Colonic mucosa (tissue), 4 donors: ENCODE measurements at regions not wholly inside any gene's neighbourhood (a gene's known extent, or its start where the extent isn't known, plus 50 kb on each side); places are given as distances from the start of the nearest gene placed in this dataset.

Source experiments
- DNase-seq: peaks from one replicate; pipeline ENCODE4 v3.0.0-alpha.2; 2020
- H3K27ac ChIP-seq: fragments of 200-600 bp; one replicate; pipeline ENCODE4 v1.8.0; 2021
- H3K27me3 ChIP-seq: fragments of 200-600 bp; one replicate; pipeline ENCODE4 v1.8.0; 2021
- H3K36me3 ChIP-seq: fragments of 200-600 bp; one replicate; pipeline ENCODE4 v1.8.0; 2021
- H3K4me1 ChIP-seq: fragments of 200-600 bp; one replicate; pipeline ENCODE4 v1.8.0; 2021; ENCODE audit warnings: mild to moderate bottlenecking
- H3K4me3 ChIP-seq: fragments of 200-600 bp; one replicate; pipeline ENCODE4 v1.8.0; 2021
- H3K9ac ChIP-seq, 2 donors: one replicate each; pipeline ENCODE4 v1.7.0; 2013; ENCODE audit warnings: control low read depth in 2 of 2, low read depth in 2 of 2, low read length in 2 of 2
- H3K9me3 ChIP-seq: fragments of 200-600 bp; one replicate; pipeline ENCODE4 v1.8.0; 2021
- intact Hi-C: fragments of 100-400 bp; cut with DNase I; formaldehyde crosslinking; loops from one replicate; pipeline ENCODE4 v1.14.1; 2022
- TF ChIP-seq, protein P1 (sequence below): fragments of 200-600 bp; IDR thresholded peaks from one replicate; pipeline ENCODE4 v1.8.0; 2022; ENCODE audit warnings: antibody characterized with exemption, mild to moderate bottlenecking
- donor health status: healthy.
- donor health status: DM: no; HTN: no; CAD: no.
- donor health status: DM: no; HTN: no; CAD: no.

DNA sequence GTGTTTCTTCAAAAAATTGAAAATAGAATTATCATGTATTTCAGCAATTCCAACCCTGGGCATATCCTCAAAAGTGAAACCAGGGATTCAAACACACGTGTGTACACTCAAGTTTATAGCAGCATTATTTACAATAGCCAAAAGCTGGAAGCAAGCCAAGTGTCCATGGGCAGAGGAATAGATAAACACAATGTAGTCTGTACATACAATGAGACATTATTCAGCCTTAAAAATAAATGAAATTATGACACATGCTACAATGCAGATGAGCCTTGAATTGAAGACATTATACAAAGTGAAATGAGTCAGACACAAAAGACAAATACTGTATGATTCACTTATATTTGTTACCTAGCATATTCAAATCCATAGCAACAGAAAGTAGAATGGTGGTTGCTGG lies 853.4 kb downstream of the STIM2 start:
- intact Hi-C loops = no loop called here
- Histone ChIP-seq H3K4me1 (no peaks in the 10 kb centered on the region), H3K36me3 (no peaks in the 10 kb centered on the region), H3K27me3 (no peaks in the 10 kb centered on the region), H3K9me3 (no peaks in the 10 kb centered on the region), H3K9ac (no peak overlapping the region), H3K4me3 (no peak overlapping the region), H3K27ac (no peak overlapping the region)
- no peak for DNase-seq
- TF ChIP-seq, protein P1, sequence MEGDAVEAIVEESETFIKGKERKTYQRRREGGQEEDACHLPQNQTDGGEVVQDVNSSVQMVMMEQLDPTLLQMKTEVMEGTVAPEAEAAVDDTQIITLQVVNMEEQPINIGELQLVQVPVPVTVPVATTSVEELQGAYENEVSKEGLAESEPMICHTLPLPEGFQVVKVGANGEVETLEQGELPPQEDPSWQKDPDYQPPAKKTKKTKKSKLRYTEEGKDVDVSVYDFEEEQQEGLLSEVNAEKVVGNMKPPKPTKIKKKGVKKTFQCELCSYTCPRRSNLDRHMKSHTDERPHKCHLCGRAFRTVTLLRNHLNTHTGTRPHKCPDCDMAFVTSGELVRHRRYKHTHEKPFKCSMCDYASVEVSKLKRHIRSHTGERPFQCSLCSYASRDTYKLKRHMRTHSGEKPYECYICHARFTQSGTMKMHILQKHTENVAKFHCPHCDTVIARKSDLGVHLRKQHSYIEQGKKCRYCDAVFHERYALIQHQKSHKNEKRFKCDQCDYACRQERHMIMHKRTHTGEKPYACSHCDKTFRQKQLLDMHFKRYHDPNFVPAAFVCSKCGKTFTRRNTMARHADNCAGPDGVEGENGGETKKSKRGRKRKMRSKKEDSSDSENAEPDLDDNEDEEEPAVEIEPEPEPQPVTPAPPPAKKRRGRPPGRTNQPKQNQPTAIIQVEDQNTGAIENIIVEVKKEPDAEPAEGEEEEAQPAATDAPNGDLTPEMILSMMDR = no peak

DNA sequence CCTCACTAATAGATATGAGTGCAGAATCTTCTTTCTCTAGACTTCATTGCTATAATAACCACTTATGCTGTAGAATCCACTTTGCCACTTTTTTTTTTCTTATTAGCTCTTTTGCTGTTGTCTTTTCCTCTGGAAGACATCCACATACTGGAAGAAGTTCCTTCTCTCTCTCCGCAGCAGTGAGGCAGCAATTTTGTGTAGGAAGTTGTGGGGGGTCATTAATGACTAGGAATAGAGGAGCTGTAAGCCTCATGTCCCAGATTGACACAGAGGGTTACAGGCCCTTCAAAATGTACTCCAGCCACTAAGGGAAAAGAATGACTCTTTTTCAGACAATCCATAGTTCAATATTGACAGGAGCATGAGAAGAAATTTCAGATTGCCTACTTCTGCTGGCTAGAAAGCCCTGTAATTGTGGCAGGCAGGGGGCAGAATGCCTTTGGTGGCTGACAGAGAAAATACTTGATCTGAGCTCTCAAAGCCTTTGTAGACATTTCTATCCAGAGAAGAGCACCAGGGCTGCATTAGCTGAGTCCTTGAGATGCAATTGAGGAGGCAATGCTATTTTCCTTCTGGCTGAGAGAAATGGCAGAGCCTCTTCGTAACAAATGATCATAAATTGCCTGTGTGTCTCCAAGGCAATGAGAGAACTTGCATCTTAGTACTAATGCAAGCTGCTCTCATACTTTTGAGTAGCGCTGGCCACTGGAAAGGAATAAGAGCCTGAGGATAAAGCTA lies 856.2 kb downstream of the STIM2 start:
- Histone ChIP-seq H3K27me3 (no peaks in the 10 kb centered on the region), H3K4me3 (no peak overlapping the region), H3K36me3 (no peaks in the 10 kb centered on the region), H3K9me3 (no peaks in the 10 kb centered on the region), H3K4me1 (no peaks in the 10 kb centered on the region), H3K9ac (no peak overlapping the region), H3K27ac (no peak overlapping the region)
- no peak for DNase-seq
- TF ChIP-seq, protein P1 = no peak
- intact Hi-C loops = no loop called here

DNA sequence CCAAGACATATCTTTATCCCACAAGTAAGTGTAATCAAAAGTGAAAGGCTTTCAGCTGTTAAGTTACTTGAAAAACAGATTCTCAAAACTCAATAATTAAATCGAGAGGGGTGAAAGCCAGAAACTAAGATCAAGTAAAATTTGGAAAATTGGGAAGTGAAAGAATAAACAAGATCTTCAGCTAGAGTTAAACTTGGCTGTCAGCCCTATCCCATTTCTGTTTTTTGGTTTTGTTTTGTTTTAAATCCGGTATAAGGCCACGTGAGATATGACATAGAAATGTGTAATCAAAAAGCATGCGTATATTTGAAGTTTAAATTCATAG lies 856.8 kb downstream of the STIM2 start:
- Histone ChIP-seq H3K36me3 (no peaks in the 10 kb centered on the region), H3K4me3 (no peak overlapping the region), H3K27me3 (no peaks in the 10 kb centered on the region), H3K9ac (no peak overlapping the region), H3K27ac (no peak overlapping the region), H3K4me1 (no peaks in the 10 kb centered on the region), H3K9me3 (no peaks in the 10 kb centered on the region)
- TF ChIP-seq, protein P1 = no peak
- intact Hi-C loops = no loop called here
- DNase-seq = no peak

DNA sequence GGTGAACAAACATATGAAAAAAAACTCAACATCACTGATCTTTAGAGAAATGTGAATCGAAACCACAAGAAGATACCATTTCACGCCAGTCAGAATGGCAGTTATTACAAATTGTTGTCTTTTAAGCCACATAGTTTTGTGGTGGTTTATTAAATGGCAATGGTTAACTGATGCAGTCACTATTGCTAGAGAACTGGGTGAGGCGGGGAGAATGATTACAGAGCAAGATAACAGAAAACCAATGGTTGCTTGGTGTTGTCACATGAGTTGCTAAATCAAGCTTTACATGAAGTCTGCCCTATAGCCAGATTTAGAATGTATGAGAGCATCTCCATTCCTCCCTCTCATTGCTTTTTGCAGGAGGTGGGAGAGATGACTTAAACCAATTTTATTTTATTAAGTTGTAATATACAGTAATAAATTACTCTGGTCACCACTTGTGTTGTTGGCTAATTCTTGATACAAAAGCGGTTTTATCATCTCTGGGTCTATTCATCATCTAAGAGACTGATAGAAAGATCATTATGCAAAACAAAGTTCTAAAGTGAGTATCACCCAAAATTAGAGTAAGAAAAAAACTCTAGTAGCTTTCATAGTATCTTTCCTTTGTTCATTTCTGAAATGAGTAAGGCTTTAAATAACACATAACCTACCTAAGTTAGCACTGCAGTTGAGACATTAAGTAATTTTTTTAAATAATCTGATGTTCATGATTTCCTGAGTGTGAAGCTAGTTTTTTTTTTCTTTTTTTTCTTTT lies 859.5 kb downstream of the STIM2 start:
- Histone ChIP-seq H3K27ac (no peak overlapping the region), H3K27me3 (no peaks in the 10 kb centered on the region), H3K4me3 (no peak overlapping the region), H3K9ac (no peak overlapping the region), H3K4me1 (no peaks in the 10 kb centered on the region), H3K36me3 (no peaks in the 10 kb centered on the region), H3K9me3 (no peaks in the 10 kb centered on the region)
- intact Hi-C loops = no loop called here
- DNase-seq = no peak
- TF ChIP-seq, protein P1 = no peak

DNA sequence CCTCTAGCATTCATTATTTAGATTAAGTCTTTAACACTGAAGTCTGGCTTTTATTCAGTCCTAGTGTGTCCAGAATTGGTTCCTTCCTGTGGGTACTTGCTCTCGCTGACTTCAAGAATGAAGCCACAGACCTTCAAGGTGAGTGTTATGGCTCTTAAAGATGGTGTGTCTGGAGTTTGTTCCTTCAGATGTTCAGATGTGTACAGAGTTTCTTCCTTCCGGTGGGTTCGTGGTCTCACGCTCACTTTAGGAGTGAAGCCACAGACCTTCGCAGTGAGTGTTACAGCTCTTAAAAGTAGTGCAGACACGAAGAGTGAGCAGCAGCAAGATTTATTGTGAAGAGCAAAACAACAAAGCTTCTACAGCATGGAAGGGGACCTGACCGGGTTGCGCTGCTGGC lies 860.6 kb downstream of the STIM2 start:
- H3K9me3 ChIP-seq = no peaks in the 10 kb centered on the region
- H3K4me1 ChIP-seq = no peaks in the 10 kb centered on the region
- H3K36me3 ChIP-seq = no peaks in the 10 kb centered on the region
- no peaks in the 10 kb centered on the region for H3K27me3 ChIP-seq
- TF ChIP-seq, protein P1 = no peak
- H3K4me3 ChIP-seq = no peak overlapping the region
- no peak overlapping the region for H3K9ac ChIP-seq
- intact Hi-C loops = no loop called here
- H3K27ac ChIP-seq = no peak overlapping the region
- DNase-seq = no peak
